Keratinocyte (primary cell): ENCODE measurements at regions not wholly inside any gene's neighbourhood (a gene's known extent, or its start where the extent isn't known, plus 50 kb on each side); places are given as distances from the start of the nearest gene placed in this dataset.

ENCODE experiments used
- DNase-seq: peaks from one replicate; pipeline ENCODE4 v3.0.0-alpha.2; 2011; ENCODE audit warnings: low read depth, missing footprints, low spot score
- FAIRE-seq: peaks from 2 replicates; lab custom pipeline; 2011; peaks lifted over from hg19 to GRCh38; lab: Jason Lieb, UNC
- H2AFZ ChIP-seq: 2 replicates; pipeline ENCODE4 v1.6.0; 2012; ENCODE audit warnings: low read length, control low read depth, inconsistent platforms; ENCODE audit not compliant: control insufficient read depth
- H3K27ac ChIP-seq: 2 replicates; pipeline ENCODE4 v1.5.1; 2011; ENCODE audit warnings: low read length; ENCODE audit not compliant: control insufficient read depth, insufficient read depth
- H3K27me3 ChIP-seq: 3 replicates; pipeline ENCODE4 v1.6.0; 2011; ENCODE audit warnings: low read length; ENCODE audit not compliant: control insufficient read depth, insufficient read depth; ENCODE audit errors: extremely low read depth
- H3K36me3 ChIP-seq, 2 experiments: 2 replicates in 1 of 2; 3 replicates in 1 of 2; pipeline ENCODE4 v1.5.1; 2011; ENCODE audit warnings: low read length in 2 of 2, mild to moderate bottlenecking in 1 of 2; ENCODE audit not compliant: control insufficient read depth in 2 of 2, insufficient read depth in 2 of 2; ENCODE audit errors: extremely low read depth in 1 of 2
- H3K4me1 ChIP-seq: 3 replicates; pipeline ENCODE4 v1.5.1; 2011; ENCODE audit warnings: low read length; ENCODE audit not compliant: control insufficient read depth, insufficient read depth; ENCODE audit errors: extremely low read depth
- H3K4me2 ChIP-seq: 3 replicates; pipeline ENCODE4 v1.6.0; 2011; ENCODE audit warnings: low read depth, low read length; ENCODE audit not compliant: control insufficient read depth, insufficient read depth; ENCODE audit errors: extremely low read depth
- H3K4me3 ChIP-seq, 3 experiments: fragments of 200-600 bp in 1 of 3; sonication (generic) in 1 of 3; 2 replicates in 2 of 3; 3 replicates in 1 of 3; pipeline ENCODE4 v1.5.1; 2011 to 2016; ENCODE audit warnings: low read length in 3 of 3, mild to moderate bottlenecking in 3 of 3, control low read depth in 2 of 3, inconsistent platforms in 1 of 3, low read depth in 1 of 3, mixed read lengths in 1 of 3, mixed run types in 1 of 3, moderate library complexity in 1 of 3; ENCODE audit not compliant: control insufficient read depth in 2 of 3, insufficient read depth in 2 of 3; ENCODE audit errors: extremely low read depth in 1 of 3
- H3K79me2 ChIP-seq: 2 replicates; pipeline ENCODE4 v1.6.0; 2012; ENCODE audit warnings: low read length; ENCODE audit not compliant: control insufficient read depth, insufficient read depth
- H3K9ac ChIP-seq: 3 replicates; pipeline ENCODE4 v1.6.0; 2011; ENCODE audit warnings: low read length; ENCODE audit not compliant: control insufficient read depth, insufficient read depth; ENCODE audit errors: extremely low read depth
- H3K9me1 ChIP-seq: 3 replicates; pipeline ENCODE4 v1.6.0; 2011; ENCODE audit warnings: low read length; ENCODE audit not compliant: control insufficient read depth, insufficient read depth; ENCODE audit errors: extremely low read depth
- H3K9me3 ChIP-seq: 2 replicates; pipeline ENCODE4 v1.5.1; 2012; ENCODE audit warnings: low read depth, low read length; ENCODE audit not compliant: control insufficient read depth
- H4K20me1 ChIP-seq: 3 replicates; pipeline ENCODE4 v1.6.0; 2011; ENCODE audit warnings: low read length; ENCODE audit not compliant: control insufficient read depth, insufficient read depth; ENCODE audit errors: extremely low read depth
- EZH2 ChIP-seq: IDR thresholded peaks from one replicate; pipeline ENCODE4 v1.6.1; 2012; ENCODE audit warnings: inconsistent platforms, mild to moderate bottlenecking, low read length, moderate library complexity
- dilution Hi-C: fragments of 300-500 bp; cut with MboI; formaldehyde crosslinking; loops from one replicate; pipeline ENCODE4 v1.7.0; 2020; ENCODE audit warnings: low sequenced_read_pairs; ENCODE audit not compliant: extremely low pct_ligation_motif_present
- TF ChIP-seq, protein P1 (sequence below), 3 experiments: IDR thresholded peaks in 1 of 3; conservative IDR thresholded peaks in 1 of 3; optimal IDR thresholded peaks in 1 of 3; 2 replicates in 2 of 3; 3 replicates in 1 of 3; pipeline versions ENCODE3 to v1.5.1; 2011; ENCODE audit warnings: low read length in 3 of 3, mild to moderate bottlenecking in 3 of 3, moderate library complexity in 2 of 3, control low read depth in 1 of 3, inconsistent platforms in 1 of 3; ENCODE audit not compliant: insufficient read depth in 2 of 3; ENCODE audit errors: extremely low read depth in 1 of 3

DNA sequence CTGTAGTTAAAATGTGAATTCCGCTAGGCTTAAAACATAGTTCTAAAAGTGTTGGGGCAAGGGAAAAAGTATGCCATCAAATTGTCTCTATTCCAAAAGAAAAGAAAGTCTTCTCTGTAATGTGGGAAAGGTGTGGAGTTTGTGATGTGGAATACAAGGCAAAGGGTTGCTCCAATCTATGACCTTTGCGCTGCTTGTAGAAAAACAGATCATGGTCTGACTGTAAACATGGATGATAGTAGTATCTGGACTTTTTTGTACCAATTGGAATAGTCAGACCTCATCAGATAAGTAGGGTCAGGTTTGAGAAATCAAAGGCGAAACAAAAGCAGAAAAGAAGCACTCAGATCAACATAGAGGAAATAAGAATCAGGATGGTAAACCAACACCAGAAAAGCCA is 372.3 kb downstream of the TFEC start:
- Histone ChIP-seq H3K9me1 (no peaks in the 10 kb centered on the region), H3K27me3 (no peaks in the 10 kb centered on the region), H3K27ac (no peak overlapping the region), H4K20me1 (no peaks in the 10 kb centered on the region), H2AFZ (no peak overlapping the region), H3K9me3 (no peaks in the 10 kb centered on the region), H3K9ac (no peak overlapping the region), H3K4me3 (no peak overlapping the region), H3K79me2 (no peaks in the 10 kb centered on the region), H3K4me2 (no peak overlapping the region), H3K4me1 (no peaks in the 10 kb centered on the region), H3K36me3 (no peaks in the 10 kb centered on the region)
- dilution Hi-C loops, result no loop called here
- no peak for DNase-seq
- TF ChIP-seq EZH2, result no peak
- TF ChIP-seq, protein P1, sequence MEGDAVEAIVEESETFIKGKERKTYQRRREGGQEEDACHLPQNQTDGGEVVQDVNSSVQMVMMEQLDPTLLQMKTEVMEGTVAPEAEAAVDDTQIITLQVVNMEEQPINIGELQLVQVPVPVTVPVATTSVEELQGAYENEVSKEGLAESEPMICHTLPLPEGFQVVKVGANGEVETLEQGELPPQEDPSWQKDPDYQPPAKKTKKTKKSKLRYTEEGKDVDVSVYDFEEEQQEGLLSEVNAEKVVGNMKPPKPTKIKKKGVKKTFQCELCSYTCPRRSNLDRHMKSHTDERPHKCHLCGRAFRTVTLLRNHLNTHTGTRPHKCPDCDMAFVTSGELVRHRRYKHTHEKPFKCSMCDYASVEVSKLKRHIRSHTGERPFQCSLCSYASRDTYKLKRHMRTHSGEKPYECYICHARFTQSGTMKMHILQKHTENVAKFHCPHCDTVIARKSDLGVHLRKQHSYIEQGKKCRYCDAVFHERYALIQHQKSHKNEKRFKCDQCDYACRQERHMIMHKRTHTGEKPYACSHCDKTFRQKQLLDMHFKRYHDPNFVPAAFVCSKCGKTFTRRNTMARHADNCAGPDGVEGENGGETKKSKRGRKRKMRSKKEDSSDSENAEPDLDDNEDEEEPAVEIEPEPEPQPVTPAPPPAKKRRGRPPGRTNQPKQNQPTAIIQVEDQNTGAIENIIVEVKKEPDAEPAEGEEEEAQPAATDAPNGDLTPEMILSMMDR (optimal IDR thresholded peaks at IDR 0.05 in 1 of 3, IDR thresholded peaks at IDR 0.05 in 1 of 3, conservative IDR thresholded peaks at IDR 0.05 in 1 of 3; ENCODE audit: extremely low read depth in 1 of 3, insufficient read depth in 2 of 3, low read length in 3 of 3), result no peak
- no peak for FAIRE-seq

GRCh38 chr7:115654384-115655214 is 376.0 kb downstream of the TFEC start:
- no peaks in the 10 kb centered on the region for H3K4me1 ChIP-seq
- H3K4me2 ChIP-seq, result no peak overlapping the region
- H3K27ac ChIP-seq, result no peak overlapping the region
- H3K9me1 ChIP-seq, result no peaks in the 10 kb centered on the region
- no peaks in the 10 kb centered on the region for H3K79me2 ChIP-seq
- H3K4me3 ChIP-seq, result no peak overlapping the region
- no peaks in the 10 kb centered on the region for H3K9me3 ChIP-seq
- H4K20me1 ChIP-seq, result no peaks in the 10 kb centered on the region
- dilution Hi-C loops, result no loop called here
- no peak overlapping the region for H2AFZ ChIP-seq
- no peaks in the 10 kb centered on the region for H3K27me3 ChIP-seq
- no peak for TF ChIP-seq EZH2
- TF ChIP-seq, protein P1 (optimal IDR thresholded peaks at IDR 0.05 in 1 of 3, IDR thresholded peaks at IDR 0.05 in 1 of 3, conservative IDR thresholded peaks at IDR 0.05 in 1 of 3; ENCODE audit: extremely low read depth in 1 of 3, insufficient read depth in 2 of 3, low read length in 3 of 3), result no peak
- FAIRE-seq (no peak), DNase-seq (no peak)
- no peak overlapping the region for H3K9ac ChIP-seq
- H3K36me3 ChIP-seq, result no peaks in the 10 kb centered on the region
